ENCODE measurements at regions not wholly inside any gene's neighbourhood (a gene's known extent, or its start where the extent isn't known, plus 50 kb on each side); places are given as distances from the start of the nearest gene placed in this dataset.

GRCh38 chr5:98301547-98301946 lies 471.9 kb upstream of the RGMB start:
- TF ChIP-seq CTCF (IDR thresholded peaks at IDR 0.05) (no peak), POLR2A (IDR thresholded peaks at IDR 0.05) (no peak)

Measured in uterus (tissue), 2 donors.